Endodermal cell (in vitro differentiated cells): ENCODE measurements at regions not wholly inside any gene's neighbourhood (a gene's known extent, or its start where the extent isn't known, plus 50 kb on each side); places are given as distances from the start of the nearest gene placed in this dataset.

Source experiments
- DNase-seq: peaks from one replicate; pipeline ENCODE4 v3.0.0-alpha.2; 2017
- H3K27ac ChIP-seq: 2 replicates; pipeline ENCODE4 v1.5.1; 2013; ENCODE audit warnings: mild to moderate bottlenecking, low read depth, low read length, moderate library complexity
- H3K27me3 ChIP-seq: 2 replicates; pipeline ENCODE4 v1.6.1; 2013; ENCODE audit warnings: mild to moderate bottlenecking, low read length, moderate library complexity; ENCODE audit not compliant: insufficient read depth, control insufficient read depth, poor library complexity, severe bottlenecking
- H3K36me3 ChIP-seq: 2 replicates; pipeline ENCODE4 v1.7.0; 2013; ENCODE audit warnings: mild to moderate bottlenecking, low read length, moderate library complexity; ENCODE audit not compliant: control insufficient read depth, insufficient read depth
- H3K4me1 ChIP-seq: one replicate; pipeline ENCODE4 v1.7.0; 2013; ENCODE audit warnings: low read length; ENCODE audit not compliant: control insufficient read depth, insufficient read depth
- H3K4me3 ChIP-seq: 2 replicates; pipeline ENCODE4 v1.5.1; 2013; ENCODE audit warnings: mild to moderate bottlenecking, low read length, moderate library complexity
- H3K9ac ChIP-seq: 2 replicates; pipeline ENCODE4 v1.6.1; 2013; ENCODE audit warnings: mild to moderate bottlenecking, low read length, moderate library complexity; ENCODE audit not compliant: poor library complexity, severe bottlenecking; ENCODE audit errors: extremely low read depth
- H3K9me3 ChIP-seq: 2 replicates; pipeline ENCODE4 v1.6.1; 2013; ENCODE audit warnings: mild to moderate bottlenecking, low read length, moderate library complexity; ENCODE audit not compliant: control insufficient read depth
- H3K27ac Mint-ChIP-seq: 2 replicates; pipeline ENCODE4 v1.8.0; 2020; ENCODE audit warnings: mixed read lengths
- H3K27me3 Mint-ChIP-seq: 2 replicates; pipeline ENCODE4 v1.8.0; 2021; ENCODE audit warnings: mild to moderate bottlenecking, mixed read lengths; ENCODE audit not compliant: insufficient read depth
- H3K36me3 Mint-ChIP-seq: 2 replicates; pipeline ENCODE4 v1.8.0; 2020; ENCODE audit warnings: low read depth, mixed read lengths
- H3K4me1 Mint-ChIP-seq: 2 replicates; pipeline ENCODE4 v1.8.0; 2020; ENCODE audit warnings: mixed read lengths
- H3K4me3 Mint-ChIP-seq: 2 replicates; pipeline ENCODE4 v1.8.0; 2020; ENCODE audit warnings: mild to moderate bottlenecking, moderate library complexity, mixed read lengths
- H3K9me3 Mint-ChIP-seq: 2 replicates; pipeline ENCODE4 v1.8.0; 2020; ENCODE audit warnings: mild to moderate bottlenecking, mixed read lengths
- CTCF ChIP-seq: fragments of 200-600 bp; sonication (generic); conservative IDR thresholded peaks from 2 replicates; pipeline ENCODE4 v1.5.0; 2021; ENCODE audit warnings: antibody characterized with exemption, mild to moderate bottlenecking
- WGBS, 2 experiments: methylation state at CpG; one replicate each; pipeline versions ENCODE4 v1.1.5 to v1.1.7; 2013; ENCODE audit warnings: missing lambda C conversion rate in 2 of 2, mixed read lengths in 1 of 2; ENCODE audit not compliant: insufficient coverage in 1 of 2, insufficient read length in 1 of 2; 5-methylcytosine and 5-hydroxymethylcytosine counted together

- no peak overlapping the region for H3K9ac ChIP-seq
- H3K4me1 ChIP-seq, result no peaks in the 10 kb centered on the region
- Mint-ChIP-seq H3K36me3 (no peaks in the 10 kb centered on the region), H3K9me3 (peaks cover 1% of the 10 kb centered on the region), H3K27ac (no peak overlapping the region), H3K27me3 (peaks cover 13% of the 10 kb centered on the region), H3K4me3 (no peak overlapping the region), H3K4me1 (peaks cover 6% of the 10 kb centered on the region)
- no peaks in the 10 kb centered on the region for H3K36me3 ChIP-seq
- no peak for TF ChIP-seq CTCF
- no peak overlapping the region for H3K4me3 ChIP-seq
- peak; percentile 40 for DNase-seq
- WGBS, 2 experiments, result 89 to 96% methylated on average over 8 to 10 of the region's 10 CpGs
- no peaks in the 10 kb centered on the region for H3K9me3 ChIP-seq
- H3K27ac ChIP-seq, result no peak overlapping the region
- H3K27me3 ChIP-seq, result peaks cover 7% of the 10 kb centered on the region
Measured at GRCh38 chr2:45267062-45267792, 258.0 kb upstream of the SIX2 start.

- Mint-ChIP-seq H3K27me3 (peaks cover 2% of the 10 kb centered on the region), H3K9me3 (peaks cover 1% of the 10 kb centered on the region), H3K36me3 (no peaks in the 10 kb centered on the region), H3K27ac (no peak overlapping the region), H3K4me3 (no peak overlapping the region), H3K4me1 (peaks cover 6% of the 10 kb centered on the region)
- Histone ChIP-seq H3K4me1 (no peaks in the 10 kb centered on the region), H3K4me3 (no peak overlapping the region), H3K9me3 (no peaks in the 10 kb centered on the region), H3K36me3 (no peaks in the 10 kb centered on the region), H3K27ac (no peak overlapping the region), H3K27me3 (no peaks in the 10 kb centered on the region), H3K9ac (no peak overlapping the region)
- DNase-seq, result no peak
- TF ChIP-seq CTCF, result no peak
- 95 to 100% methylated on average over 3 to 4 of the region's 4 CpGs for WGBS, 2 experiments
Measured at GRCh38 chr2:45265336-45265735, 256.1 kb upstream of the SIX2 start.

GRCh38 chr2:45264227-45265225, 255.3 kb upstream of the SIX2 start:
- no peaks in the 10 kb centered on the region for H3K36me3 ChIP-seq
- no peak for TF ChIP-seq CTCF
- H3K27me3 Mint-ChIP-seq, result peaks cover 2% of the 10 kb centered on the region
- H3K4me3 Mint-ChIP-seq, result no peak overlapping the region
- peak; percentile 20 for DNase-seq
- peaks cover 7% of the 10 kb centered on the region for H3K4me1 Mint-ChIP-seq
- H3K4me1 ChIP-seq, result no peaks in the 10 kb centered on the region
- peaks cover 1% of the 10 kb centered on the region for H3K9me3 Mint-ChIP-seq
- no peaks in the 10 kb centered on the region for H3K36me3 Mint-ChIP-seq
- no peaks in the 10 kb centered on the region for H3K9me3 ChIP-seq
- no peak overlapping the region for H3K27ac ChIP-seq
- 83 to 89% methylated on average over 11 of the region's 11 CpGs for WGBS, 2 experiments
- no peak overlapping the region for H3K9ac ChIP-seq
- no peaks in the 10 kb centered on the region for H3K27me3 ChIP-seq
- no peak overlapping the region for H3K27ac Mint-ChIP-seq
- H3K4me3 ChIP-seq, result no peak overlapping the region
